Heart right ventricle (tissue), 16 donors: ENCODE measurements at regions not wholly inside any gene's neighbourhood (a gene's known extent, or its start where the extent isn't known, plus 50 kb on each side); places are given as distances from the start of the nearest gene placed in this dataset.

Source experiments
- ATAC-seq, 8 donors: fragments of 200-7000 bp; cut with Tn5 transposase; one replicate each; pipeline ENCODE4 v1.9.1; 2020; ENCODE audit warnings: mild to moderate bottlenecking in 8 of 8, moderate library complexity in 8 of 8, moderate number of reproducible peaks in 1 of 8
- DNase-seq, 2 donors: peaks; one replicate each; pipeline ENCODE4 v3.0.0-alpha.2; 2020
- H3K27ac ChIP-seq, 10 donors: fragments of 200-600 bp; sonication (generic) in 2 of 10; one replicate each; pipeline versions ENCODE4 v1.5.0 to v1.8.0; 2020 to 2022; ENCODE audit warnings: mild to moderate bottlenecking in 3 of 10
- H3K27me3 ChIP-seq, 7 donors: fragments of 200-600 bp; one replicate each; pipeline ENCODE4 v1.8.0; 2021 to 2022; ENCODE audit warnings: mild to moderate bottlenecking in 2 of 7
- H3K36me3 ChIP-seq, 9 donors: fragments of 200-600 bp; sonication (generic) in 1 of 9; one replicate each; pipeline versions ENCODE4 v1.5.0 to v1.8.0; 2020 to 2022; ENCODE audit warnings: mild to moderate bottlenecking in 2 of 9
- H3K4me1 ChIP-seq, 9 donors: fragments of 200-600 bp; sonication (generic) in 1 of 9; one replicate each; pipeline versions ENCODE4 v1.5.0 to v1.8.0; 2020 to 2022; ENCODE audit warnings: mild to moderate bottlenecking in 4 of 9
- H3K4me3 ChIP-seq, 10 donors: fragments of 200-600 bp; sonication (generic) in 2 of 10; one replicate each; pipeline versions ENCODE4 v1.5.0 to v1.8.0; 2020 to 2022; ENCODE audit warnings: mild to moderate bottlenecking in 7 of 10, moderate library complexity in 2 of 10
- H3K9me3 ChIP-seq, 11 donors: fragments of 200-600 bp in 10 of 11; sonication (generic) in 2 of 11; one replicate each; pipeline versions ENCODE4 v1.5.0 to v1.8.0; 2013 to 2022; ENCODE audit warnings: mild to moderate bottlenecking in 2 of 11, control low read depth in 1 of 11, moderate library complexity in 1 of 11
- whole genome bisulfite sequencing, 2 donors: extraction: QIAGEN DNeasy Blood & Tissue Kit; methylation state at CpG; one replicate each; pipeline ENCODE4 v1.1.7; 2013; ENCODE audit warnings: inconsistent platforms in 1 of 2; 5-methylcytosine and 5-hydroxymethylcytosine counted together
- intact Hi-C, 10 donors: fragments of 100-400 bp; cut with DNase I; formaldehyde crosslinking; loops; one replicate each; pipeline versions ENCODE4 v1.11.1 to v1.14.2; 2022
- TF ChIP-seq, protein P1 (sequence below), 9 donors: fragments of 200-600 bp; sonication (generic) in 2 of 9; IDR thresholded peaks; one replicate each; pipeline versions ENCODE4 v1.5.0 to v1.8.0; 2021 to 2022; ENCODE audit warnings: antibody characterized with exemption in 9 of 9, mild to moderate bottlenecking in 5 of 9, moderate library complexity in 1 of 9
- donor health status: Arrhythmogenic right ventricular cardiomyopathy.
- donor health status: ischemic (EF 13 %, LVEDD 7.1; RV severe dilation, severe dysfunction).
- donor health status: healthy with polysubstance abuse.
- donor health status: DM: no; HTN: yes; CAD: no.
- donor health status: DM: no; HTN: no; CAD: no.
- donor health status: ischemic (EF 25% LVEDD 6.9; RV normal size, moderate dysfunction).
- donor health status: ischemic (EF 25% LVEDD 5.7; RV mildly dilated, moderate dysfunction).
- donor health status: healthy.
- donor health status: DM: yes; HTN: yes; CAD: no.
- donor health status: Ischemic cardiomyopathy.
- donor health status: ischemic (EF 35%, LVEDD 5.7; RV mildly dilated, moderate dysfunction).
- donor health status: nonischemic (EF 11% LVEDD 7.7; RV severe dilation, severe dysfunction).
- donor health status: DM: yes; HTN: yes; CAD: no.
- donor health status: PGD.
- donor health status: ischemic (EF 29% LVEDD 5.4; RV normal size, mild dysfunction).
- donor health status: nonischemic (EF 23%, LVEDD 6.1; RV moderate dilation, normal function).

- no peaks in the 10 kb centered on the region for H3K4me1 ChIP-seq
- no peaks in the 10 kb centered on the region for H3K36me3 ChIP-seq
- intact Hi-C loops: no loop called here
- DNase-seq: no peak
- peaks cover 0 to 6% (median 0%) of the 10 kb centered on the region in 7 donors for H3K27me3 ChIP-seq
- H3K9me3 ChIP-seq: no peaks in the 10 kb centered on the region
- no peak for ATAC-seq
- WGBS, 2 donors: 86 to 88% methylated on average over 3 of the region's 3 CpGs
- TF ChIP-seq, protein P1, sequence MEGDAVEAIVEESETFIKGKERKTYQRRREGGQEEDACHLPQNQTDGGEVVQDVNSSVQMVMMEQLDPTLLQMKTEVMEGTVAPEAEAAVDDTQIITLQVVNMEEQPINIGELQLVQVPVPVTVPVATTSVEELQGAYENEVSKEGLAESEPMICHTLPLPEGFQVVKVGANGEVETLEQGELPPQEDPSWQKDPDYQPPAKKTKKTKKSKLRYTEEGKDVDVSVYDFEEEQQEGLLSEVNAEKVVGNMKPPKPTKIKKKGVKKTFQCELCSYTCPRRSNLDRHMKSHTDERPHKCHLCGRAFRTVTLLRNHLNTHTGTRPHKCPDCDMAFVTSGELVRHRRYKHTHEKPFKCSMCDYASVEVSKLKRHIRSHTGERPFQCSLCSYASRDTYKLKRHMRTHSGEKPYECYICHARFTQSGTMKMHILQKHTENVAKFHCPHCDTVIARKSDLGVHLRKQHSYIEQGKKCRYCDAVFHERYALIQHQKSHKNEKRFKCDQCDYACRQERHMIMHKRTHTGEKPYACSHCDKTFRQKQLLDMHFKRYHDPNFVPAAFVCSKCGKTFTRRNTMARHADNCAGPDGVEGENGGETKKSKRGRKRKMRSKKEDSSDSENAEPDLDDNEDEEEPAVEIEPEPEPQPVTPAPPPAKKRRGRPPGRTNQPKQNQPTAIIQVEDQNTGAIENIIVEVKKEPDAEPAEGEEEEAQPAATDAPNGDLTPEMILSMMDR (IDR thresholded peaks at IDR 0.05): no peak
- no peak overlapping the region for H3K4me3 ChIP-seq
- H3K27ac ChIP-seq: no peak overlapping the region
Observed at GRCh38 chr20:52643034-52643433, 329.1 kb upstream of the TSHZ2 start.

- Histone ChIP-seq H3K27me3 (no peaks in the 10 kb centered on the region), H3K4me1 (no peaks in the 10 kb centered on the region), H3K36me3 (no peaks in the 10 kb centered on the region), H3K27ac (no peak overlapping the region), H3K9me3 (no peaks in the 10 kb centered on the region), H3K4me3 (no peak overlapping the region)
- intact Hi-C loops: no loop called here
- ATAC-seq (no peak), DNase-seq (no peak)
- TF ChIP-seq, protein P1 (IDR thresholded peaks at IDR 0.05): no peak
- WGBS, 2 donors: 95% methylated on average over 3 of the region's 3 CpGs
Observed at GRCh38 chr20:52637201-52637600, 335.0 kb upstream of the TSHZ2 start.

DNA sequence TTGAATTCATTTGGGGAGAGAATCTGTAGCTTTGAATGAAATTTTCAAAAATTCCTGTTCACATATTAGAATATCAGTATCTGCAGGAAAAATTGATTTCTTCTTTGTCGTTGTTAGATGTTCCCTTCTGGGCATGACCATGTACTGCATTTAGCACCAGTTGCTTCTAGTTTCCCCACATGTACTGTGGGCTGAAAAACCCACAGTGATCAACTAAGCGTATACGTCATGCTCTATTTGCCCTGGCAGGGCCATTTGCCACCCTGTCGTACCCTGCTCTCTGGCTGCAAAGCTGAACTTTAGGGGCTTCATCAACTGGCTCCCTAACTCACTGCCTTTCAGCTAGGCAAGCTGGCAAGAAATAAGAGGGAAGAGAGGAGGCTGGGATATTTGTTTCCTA is 340.7 kb upstream of the TSHZ2 start:
- intact Hi-C loops: no loop called here

DNA sequence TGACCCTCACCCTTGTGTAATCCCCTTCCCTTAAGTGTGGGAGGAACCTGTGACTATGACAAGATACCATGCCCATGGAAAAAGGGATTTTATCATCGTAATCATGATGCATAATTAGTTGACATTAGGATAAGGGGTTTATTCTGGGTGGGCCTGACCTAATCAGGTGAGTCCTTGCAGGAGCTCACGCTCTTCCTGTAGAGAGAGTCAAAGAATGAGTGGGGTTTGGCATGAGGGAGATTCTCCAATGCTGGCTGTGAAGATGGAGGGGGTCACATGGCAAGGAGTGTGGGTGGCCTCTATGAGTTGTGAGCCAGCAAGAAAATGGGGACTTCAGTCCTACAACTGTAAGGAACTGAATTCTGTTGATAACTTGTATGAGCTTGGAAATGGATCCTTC is 342.0 kb upstream of the TSHZ2 start:
- TF ChIP-seq, protein P1 (IDR thresholded peaks at IDR 0.05): no peak
- 55 to 62% methylated on average over 2 of the region's 2 CpGs for WGBS, 2 donors
- intact Hi-C loops: no loop called here
- Histone ChIP-seq H3K4me1 (no peaks in the 10 kb centered on the region), H3K4me3 (no peak overlapping the region), H3K36me3 (no peaks in the 10 kb centered on the region), H3K27me3 (no peaks in the 10 kb centered on the region), H3K27ac (no peak overlapping the region), H3K9me3 (peaks cover 0 to 8% (median 4%) of the 10 kb centered on the region in 11 donors)
- DNase-seq: no peak
- ATAC-seq: no peak

More for the DNA sequence above, 340.7 kb upstream of the TSHZ2 start:
- DNase-seq (no peak), ATAC-seq (no peak)
- Histone ChIP-seq H3K9me3 (peaks cover 0 to 8% (median 4%) of the 10 kb centered on the region in 11 donors), H3K36me3 (no peaks in the 10 kb centered on the region), H3K27ac (no peak overlapping the region), H3K4me1 (no peaks in the 10 kb centered on the region), H3K27me3 (no peaks in the 10 kb centered on the region), H3K4me3 (no peak overlapping the region)
- 98 to 99% methylated on average over 4 of the region's 4 CpGs for WGBS, 2 donors
- TF ChIP-seq, protein P1 (IDR thresholded peaks at IDR 0.05): no peak
